ENCODE measurements at regions not wholly inside any gene's neighbourhood (a gene's known extent, or its start where the extent isn't known, plus 50 kb on each side); places are given as distances from the start of the nearest gene placed in this dataset.

DNA sequence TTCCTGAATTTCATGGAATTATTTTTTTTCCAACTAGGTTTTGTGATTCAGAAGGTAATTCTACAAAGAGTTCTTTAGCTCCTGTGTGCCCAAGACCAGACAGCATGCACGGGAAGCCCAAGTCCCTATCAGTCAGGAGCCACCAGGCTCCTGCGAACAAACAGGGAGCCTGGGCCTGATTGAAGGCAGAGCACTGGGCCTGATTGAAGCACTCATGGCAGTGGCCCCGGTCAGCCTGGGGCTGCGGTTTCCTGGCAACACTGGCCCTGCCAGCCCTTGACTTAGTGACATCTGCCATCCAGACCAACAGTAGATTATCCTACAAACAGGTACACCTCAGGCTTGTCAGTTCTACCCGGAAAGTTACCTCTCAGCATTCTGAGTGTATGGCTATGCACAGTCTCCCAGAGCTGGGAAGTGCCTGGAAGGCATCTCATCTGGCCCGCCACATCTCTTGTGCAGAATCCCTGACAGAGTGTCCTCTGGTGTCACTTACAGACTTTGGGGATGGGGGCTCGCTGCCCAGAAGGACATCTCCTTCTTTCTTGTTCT, 133.8 kb downstream of the VEGFA start:
- no peak for DNase-seq (ENCODE audit: low spot score)

DNA sequence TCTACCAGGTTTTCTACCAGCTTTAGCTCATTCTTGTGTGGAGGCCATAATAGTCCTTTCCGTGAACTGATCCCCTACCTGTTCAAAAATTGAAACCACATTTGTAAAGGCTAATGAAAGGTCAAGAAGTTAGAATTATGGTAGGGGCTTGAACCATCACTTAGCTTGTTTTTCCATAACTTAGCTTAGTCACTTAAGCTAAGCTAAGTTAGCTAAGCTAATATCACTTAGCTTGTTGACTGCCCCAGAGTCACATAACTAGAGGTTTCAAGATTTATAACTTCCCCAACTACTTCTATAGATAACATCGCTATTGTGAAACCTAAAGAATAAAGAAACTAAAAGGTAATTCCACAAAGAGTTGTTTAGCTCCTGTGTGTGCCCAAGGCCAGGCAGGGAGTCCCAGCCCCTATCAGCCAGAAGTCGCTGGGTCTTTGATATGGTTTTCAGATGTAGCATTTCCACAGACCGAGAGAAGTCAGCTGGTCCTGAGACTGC, 131.8 kb downstream of the VEGFA start:
- no peak for DNase-seq (ENCODE audit: low spot score)

DNA sequence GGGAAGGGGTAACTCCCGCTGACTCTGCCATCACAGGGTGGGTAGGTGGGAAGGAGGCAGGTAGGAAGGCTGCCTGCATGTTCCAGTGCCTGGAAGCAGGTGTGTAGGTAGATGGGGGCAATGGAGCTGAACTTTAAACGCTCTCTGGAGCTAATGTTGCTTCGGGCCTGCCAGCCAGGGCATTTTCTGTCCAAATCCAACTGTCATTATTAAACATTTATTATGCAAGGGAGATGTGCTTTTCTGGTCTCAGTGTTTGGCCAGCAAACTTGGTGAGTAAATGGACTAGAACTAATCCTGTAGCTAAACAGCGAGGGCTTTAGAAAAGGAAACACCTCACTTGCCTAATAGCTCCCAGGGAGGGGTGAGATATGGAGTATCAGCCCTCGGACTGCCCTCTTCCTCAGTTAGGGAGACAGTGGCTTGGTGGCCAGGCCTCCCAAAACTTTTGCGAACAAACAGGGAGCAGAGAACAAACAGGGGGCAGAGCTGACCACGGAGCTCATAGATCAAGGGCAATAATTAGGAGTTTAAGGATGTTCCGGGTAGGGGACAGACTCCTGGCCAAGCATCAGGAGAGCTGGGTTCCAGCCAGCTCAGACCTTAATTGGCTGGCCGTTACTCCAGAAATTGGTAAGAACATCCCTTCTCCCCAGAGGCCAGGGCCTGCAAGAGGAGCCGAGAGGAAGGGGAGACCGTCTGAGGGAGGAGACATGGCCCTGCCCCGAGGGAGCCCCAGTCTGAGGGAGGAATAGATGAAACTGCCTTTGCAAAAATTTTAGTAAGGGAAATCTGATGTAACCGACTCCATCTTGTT, 131.1 kb downstream of the VEGFA start:
- DNase-seq (ENCODE audit: low spot score), result no peak

GRCh38 chr6:43900560-43900915, 130.5 kb downstream of the VEGFA start:
- DNase-seq (ENCODE audit: low spot score), result no peak

GRCh38 chr6:43899830-43900229, 129.8 kb downstream of the VEGFA start:
- DNase-seq (ENCODE audit: low spot score), result no peak

DNA sequence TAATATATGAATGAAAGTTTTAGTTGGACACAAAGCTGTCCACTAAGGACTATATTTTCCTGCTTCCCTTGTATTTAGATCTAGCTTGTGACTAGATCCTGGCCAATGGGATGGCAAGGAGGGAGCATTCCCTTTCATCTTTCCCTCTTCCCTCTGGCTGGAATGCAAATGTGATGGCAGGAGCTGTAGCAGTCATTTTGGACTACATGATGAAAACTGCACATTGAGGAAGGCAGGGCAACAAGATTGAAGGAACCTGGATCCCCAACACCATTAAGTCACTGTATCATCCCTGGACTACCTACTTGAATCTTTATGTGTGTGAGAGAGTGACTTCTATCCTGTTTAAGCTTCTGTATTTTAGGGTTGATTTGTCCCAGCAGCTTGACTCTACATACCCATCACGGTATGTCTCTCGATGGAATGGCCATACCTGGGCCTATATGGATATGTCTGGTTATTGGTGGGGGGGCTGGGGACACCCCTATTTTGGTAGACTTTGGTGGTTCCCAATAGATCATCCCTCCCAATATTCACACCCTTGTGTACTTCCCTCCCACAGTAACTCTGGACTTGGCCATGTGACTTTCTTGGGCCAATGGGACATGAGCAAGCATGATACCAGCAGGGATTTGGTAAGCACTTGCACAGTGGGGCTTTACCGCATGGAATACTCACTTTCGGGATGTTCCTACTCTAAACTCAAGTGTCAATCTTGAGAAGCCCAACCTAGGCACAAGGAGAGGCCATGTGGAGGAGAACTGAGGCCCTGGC, 128.5 kb downstream of the VEGFA start:
- no peak for DNase-seq (ENCODE audit: low spot score)

DNA sequence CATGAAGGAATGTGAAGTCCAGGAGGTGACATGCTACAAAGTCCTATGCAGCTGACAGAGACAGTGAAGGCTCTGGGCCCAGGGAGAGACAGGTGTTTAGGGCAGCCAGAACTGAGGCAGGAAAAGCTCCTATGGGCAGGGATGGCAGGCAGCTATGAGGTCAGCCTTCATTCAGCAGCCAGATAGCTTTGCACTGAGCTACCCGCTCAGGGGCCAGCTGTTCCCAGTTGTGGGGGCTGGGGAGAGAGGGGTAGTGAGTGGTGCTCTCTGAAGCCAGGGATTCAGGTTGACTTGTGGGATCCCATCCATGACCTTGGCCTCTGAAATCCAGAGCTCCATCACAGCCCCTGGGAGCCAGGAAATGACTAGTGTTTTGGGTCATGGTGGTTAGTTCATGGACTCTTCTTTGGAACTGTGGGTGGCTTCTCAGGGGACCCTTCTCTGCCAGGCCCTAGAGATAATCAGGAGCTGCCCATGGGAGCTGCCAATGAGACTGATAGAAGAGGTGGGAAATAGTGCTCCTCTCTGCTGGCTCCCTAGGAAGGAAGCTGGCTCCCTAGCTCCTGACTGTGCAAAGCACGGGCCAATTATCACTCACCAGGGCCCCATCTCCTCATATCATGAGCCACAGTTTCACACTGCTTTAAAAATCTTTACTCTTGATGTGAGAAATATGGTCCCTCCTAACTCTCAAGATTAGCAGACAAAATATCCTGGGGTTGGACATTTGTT, 127.7 kb downstream of the VEGFA start:
- no peak for DNase-seq (ENCODE audit: low spot score)

DNA sequence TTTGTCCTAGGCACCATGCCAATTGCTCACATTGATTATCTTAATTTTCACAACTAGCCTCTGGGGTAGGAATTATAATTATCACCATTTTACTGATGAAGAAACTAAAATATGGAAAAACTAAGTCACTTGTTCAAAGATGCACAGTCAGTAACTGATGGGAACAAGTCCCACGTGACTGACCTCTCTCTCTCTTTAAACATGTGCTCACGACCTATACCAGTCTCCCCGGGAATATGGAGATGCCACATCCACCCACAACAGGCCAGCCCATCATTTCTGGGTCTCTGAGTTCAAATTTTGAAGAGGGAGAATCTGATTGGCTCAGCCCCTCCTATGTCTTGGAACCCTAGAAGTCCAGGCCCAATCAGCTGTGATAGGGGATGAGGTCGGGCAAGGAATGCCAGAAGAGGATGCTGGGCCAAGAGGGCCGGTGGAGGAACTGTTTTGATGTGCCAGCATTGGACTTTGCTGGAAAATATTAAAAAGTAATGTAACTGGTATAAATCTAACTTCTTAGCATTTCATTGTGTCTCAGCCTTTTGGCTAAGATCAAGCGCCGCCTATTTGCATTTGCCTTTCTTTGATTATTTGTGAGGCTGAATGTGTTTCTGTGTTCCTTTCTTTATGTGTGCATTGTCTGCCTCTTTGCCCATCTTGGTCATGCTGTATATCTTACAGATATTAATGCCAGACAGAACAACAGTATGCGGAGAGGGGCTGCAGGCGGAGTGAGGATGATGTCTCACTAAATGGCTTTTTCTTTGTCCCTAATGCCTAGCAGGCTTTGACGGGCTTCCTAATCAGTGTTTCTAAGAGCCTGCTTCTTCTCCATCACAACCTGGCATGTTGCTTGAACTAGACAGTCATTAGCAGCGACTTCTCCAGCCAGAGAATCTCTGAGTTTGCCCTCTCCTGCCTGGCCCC, 126.6 kb downstream of the VEGFA start:
- DNase-seq (ENCODE audit: low spot score), result no peak

- no peak for DNase-seq (ENCODE audit: low spot score)
Observed at GRCh38 chr6:43895656-43896328, 125.8 kb downstream of the VEGFA start.

DNA sequence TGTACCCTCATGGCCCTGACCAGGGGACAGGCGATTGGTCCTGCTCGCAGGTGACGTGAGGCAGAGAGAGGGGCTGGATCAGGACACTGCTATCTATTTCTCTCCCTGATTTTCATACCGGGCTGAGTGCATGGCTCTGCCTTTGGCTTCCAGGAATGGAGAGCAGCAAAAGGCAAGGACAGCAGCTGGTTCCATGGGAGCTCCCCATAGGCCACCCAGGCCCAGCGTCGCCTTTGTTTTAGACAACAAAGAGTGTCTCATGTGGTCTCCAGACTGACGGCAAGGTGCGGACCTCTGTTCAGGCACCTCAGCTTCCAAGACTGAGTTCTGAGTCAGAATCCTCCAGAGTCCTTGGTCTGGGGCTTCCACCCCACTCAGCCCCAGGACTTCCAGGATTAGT, 123.1 kb downstream of the VEGFA start:
- DNase-seq (ENCODE audit: low spot score), result no peak

- no peak for DNase-seq (ENCODE audit: low spot score)
Observed at GRCh38 chr6:43891072-43891870, 121.3 kb downstream of the VEGFA start.

DNA sequence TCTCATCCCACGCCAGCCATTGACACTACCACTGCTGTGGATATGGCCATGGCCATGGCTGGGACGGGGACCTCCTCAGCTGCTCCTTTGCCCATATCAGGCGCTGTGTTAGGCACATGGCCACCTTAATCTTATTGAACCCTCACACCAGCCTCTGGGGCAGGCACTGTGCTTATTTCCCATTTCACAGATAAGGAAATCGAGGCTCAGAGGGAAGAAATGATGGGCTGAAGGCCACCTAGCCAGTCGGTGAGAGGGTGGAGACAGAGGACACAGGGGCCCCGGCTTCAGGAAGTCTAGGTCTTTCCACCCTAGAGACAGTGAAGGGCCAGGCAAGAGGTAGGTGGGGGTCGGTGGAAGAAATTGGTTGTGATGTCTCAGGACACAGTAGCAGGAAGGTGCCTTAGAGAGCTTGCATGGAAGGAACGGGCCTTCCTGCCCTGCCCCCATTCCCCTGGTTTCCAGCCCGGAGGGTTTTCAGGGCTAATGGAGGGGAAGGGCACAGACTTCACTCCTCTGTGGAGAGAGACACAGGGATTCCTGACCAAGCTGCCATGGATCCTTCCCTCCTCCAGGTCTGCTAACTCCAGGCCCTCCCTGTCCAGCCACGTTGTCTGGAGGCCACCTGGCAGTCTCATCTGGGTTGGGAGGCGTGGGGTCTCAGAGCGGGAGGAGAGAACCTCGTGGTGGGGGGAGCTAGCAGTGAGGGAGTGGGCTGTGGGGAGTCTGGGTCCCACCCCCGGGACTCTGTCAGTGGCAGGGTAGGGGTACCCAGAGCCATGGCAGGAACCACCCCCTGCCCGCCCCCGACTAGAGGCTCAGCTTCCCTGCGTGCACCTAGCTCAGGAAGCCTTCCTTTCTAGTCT, 120.4 kb downstream of the VEGFA start:
- no peak for DNase-seq (ENCODE audit: low spot score)

DNA sequence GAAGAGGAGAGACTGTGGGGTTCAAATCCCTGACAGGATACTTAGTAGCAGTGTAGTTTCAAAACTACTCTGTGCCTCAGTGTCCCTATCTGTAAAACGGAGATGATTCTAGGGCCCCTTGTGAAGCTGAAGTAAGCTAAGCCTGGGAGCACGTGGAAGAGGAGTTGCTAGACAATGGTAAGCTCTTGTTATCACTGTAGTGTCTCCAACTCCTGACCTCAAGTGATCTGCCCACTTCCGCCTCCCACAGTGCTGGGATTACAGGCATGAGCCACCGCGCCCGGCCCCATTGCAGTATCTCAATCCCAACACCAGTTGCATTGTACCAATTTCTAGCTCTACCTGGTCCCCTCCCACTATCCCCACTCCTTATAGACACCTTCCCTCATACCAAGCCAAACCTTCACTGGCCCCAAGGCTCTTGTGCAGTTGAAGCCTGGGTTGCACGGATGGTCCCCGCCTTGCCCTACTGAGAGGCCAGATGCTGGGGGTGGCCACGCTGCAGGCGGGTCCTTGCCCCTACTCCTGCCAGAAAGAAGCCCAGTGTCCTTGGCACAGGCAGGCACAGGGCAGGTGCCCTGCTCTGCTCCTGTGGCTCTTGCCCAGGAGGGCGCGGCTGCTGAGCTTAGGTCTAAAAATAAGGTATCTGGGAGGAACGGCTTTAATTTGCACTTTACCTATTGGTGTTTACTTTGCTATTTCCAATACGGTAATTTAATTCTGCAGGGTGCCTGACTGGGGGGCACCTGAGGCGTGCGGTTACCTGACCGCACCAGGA, 118.1 kb downstream of the VEGFA start:
- no peak for DNase-seq (ENCODE audit: low spot score)

- DNase-seq (ENCODE audit: low spot score), result no peak
Observed at GRCh38 chr6:43887340-43887858, 117.4 kb downstream of the VEGFA start.

DNA sequence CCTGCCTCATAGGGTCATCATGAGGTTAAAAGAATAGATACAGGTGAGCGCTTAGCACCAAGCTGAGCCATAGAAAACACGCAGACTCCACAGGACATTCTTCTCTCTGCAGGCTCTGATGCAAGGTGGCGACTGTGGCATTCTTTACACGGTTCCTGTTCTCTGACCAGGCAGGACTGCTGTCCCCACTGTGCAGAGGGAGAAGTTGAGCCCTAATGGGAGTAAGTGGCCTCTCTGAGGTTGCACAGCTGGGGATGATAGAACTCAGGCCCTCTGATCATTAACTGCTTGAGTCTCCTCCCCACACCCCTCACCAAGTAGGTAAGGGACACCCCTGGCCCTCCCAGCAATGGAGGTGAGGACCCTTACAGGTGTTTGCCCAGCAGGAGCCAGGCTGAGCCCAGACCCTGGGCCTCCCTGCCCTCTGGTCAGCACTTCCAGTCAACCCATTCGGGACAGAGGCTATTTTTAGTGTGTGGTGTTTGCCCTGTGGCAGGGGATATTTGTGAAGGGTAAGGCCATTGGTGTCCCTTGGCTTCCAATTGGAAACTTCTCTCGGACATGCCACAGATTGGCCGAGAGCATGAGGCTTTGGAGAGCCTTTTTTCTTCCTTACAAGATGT, 116.8 kb downstream of the VEGFA start:
- no peak for DNase-seq (ENCODE audit: low spot score)

DNA sequence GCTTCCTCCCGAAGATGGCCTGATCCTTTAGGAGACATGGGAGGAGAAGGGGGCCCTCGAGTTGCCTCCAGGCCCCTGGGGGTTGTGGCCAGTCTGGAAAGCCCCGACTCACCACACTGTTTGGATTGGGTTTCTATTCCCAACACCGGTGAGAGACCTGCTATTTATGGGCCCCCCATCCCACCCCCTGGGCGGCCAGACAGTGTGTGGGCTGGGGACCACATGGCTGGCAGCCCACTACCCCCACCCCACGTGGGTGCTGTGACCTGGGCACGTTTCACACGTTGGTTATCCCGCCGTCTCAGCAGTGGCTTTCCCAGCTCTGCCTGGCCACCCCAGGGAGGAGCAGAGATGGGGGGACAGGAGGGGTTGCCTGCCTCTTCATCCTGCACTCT, 116.1 kb downstream of the VEGFA start:
- no peak for DNase-seq (ENCODE audit: low spot score)

DNA sequence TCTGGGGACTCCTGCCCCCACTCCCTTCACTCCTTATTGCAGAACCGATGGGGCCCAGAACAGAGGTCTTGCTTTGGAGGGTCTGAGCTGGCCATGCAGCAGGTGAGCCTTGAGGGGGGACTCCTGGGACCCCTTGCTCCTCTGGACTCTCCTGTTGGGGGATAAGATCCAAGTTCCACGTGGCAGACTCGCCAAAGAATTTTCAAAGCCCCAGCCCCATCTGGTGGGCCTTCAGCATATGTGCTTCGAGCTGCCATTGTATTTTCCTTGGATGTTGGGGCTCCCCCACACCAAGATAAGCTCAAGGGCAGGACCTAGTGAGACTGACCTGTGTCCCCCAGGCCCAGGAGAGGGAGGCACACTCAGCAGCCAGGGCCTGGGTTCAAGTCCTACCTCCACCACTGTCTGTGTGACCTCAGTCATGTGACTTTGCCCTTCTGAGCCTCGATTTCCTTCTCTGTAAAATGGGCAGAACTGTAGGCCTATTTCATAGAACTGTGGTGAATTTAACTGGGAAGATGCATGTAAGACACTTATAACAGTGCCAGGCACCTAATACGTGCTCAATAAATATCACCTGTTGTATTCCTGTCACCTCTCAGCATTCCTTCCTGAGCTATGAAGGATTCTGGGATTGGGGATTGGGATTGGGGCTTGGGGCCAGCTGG, 115.5 kb downstream of the VEGFA start:
- DNase-seq (ENCODE audit: low spot score), result no peak

Measured in AG20443 (cell line).